SH-SY5Y (cell line): ENCODE measurements at regions not wholly inside any gene's neighbourhood (a gene's known extent, or its start where the extent isn't known, plus 50 kb on each side); places are given as distances from the start of the nearest gene placed in this dataset.

Experiments
- GATA2 ChIP-seq: IDR thresholded peaks from 2 replicates; pipeline ENCODE4 v1.6.1; 2011; ENCODE audit warnings: mild to moderate bottlenecking, low read depth, low read length
- GATA3 ChIP-seq: IDR thresholded peaks from 2 replicates; pipeline ENCODE4 v1.6.1; 2011; ENCODE audit warnings: low read depth, mild to moderate bottlenecking, low read length, moderate library complexity

DNA sequence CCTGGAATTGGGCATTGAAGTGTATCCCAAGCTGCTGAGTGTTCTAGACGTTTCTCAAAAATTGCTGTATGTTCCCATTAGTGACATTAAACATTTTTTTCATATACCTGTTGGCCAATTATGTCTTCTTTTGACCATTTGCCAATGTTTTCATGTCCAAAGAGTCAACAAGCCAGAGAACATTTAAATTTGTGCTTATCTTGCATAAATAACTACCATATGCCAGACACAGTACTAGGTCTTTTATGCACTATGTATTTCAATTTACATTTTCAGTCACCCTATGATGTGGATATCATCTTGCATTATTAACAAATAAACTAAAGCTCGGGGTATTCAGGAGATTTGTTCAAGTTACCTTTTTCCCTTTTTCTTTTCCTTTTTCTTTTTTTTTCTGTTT is 632.9 kb upstream of the C16orf82 start:
- TF ChIP-seq GATA2 (no peak), GATA3 (no peak)
